ENCODE measurements at regions not wholly inside any gene's neighbourhood (a gene's known extent, or its start where the extent isn't known, plus 50 kb on each side); places are given as distances from the start of the nearest gene placed in this dataset.

- no peak for DNase-seq
- H3K27me3 ChIP-seq (replicated peaks in 1 of 7) = peaks cover 0 to 52% (median 0%) of the 10 kb centered on the region in 7 donors
- H3K9me3 ChIP-seq = no peaks in the 10 kb centered on the region
- WGBS, 5 donors = 41 to 62% (median 58%) methylated on average over 6 of the region's 6 CpGs
- no peak overlapping the region for H3K27ac ChIP-seq
- TF ChIP-seq POLR2A (IDR thresholded peaks at IDR 0.05) (no peak), CTCF (IDR thresholded peaks at IDR 0.05 in 8 of 11, conservative IDR thresholded peaks at IDR 0.05 in 3 of 11) (no peak), POLR2AphosphoS5 (IDR thresholded peaks at IDR 0.05) (no peak)
- H3K36me3 ChIP-seq = no peaks in the 10 kb centered on the region
- H3K4me1 ChIP-seq = peaks cover 0 to 12% (median 2%) of the 10 kb centered on the region in 6 donors
- H3K4me3 ChIP-seq = no peak overlapping the region
- intact Hi-C loops (cut with DNase I; ENCODE audit: low total_unique reads) = no loop called here
These were observed 60.8 kb upstream of the NUP50 start for GRCh38 chr22:45102896-45103420.

DNA sequence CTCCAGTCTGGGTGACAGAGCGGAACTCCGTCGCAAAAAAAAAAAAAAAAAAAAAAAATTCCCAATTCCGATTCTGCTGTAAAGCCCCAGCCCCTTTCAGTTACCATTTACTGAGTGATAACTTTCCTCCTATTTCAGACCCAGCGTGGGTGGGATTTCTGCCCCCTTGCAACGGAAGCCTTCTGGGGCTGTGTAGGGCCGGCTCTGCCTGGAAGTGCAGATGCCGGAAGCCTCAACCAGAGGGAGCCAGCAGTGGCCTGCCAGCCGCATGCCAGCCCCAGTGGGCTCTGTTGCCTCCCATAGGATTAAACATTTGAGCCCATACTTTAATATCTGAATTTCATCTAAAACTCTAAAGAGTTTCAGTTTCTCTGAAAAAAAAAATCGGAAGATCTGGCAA is 60.0 kb upstream of the NUP50 start:
- Histone ChIP-seq H3K9me3 (no peaks in the 10 kb centered on the region), H3K27me3 (replicated peaks in 1 of 7) (peaks cover 0 to 46% (median 0%) of the 10 kb centered on the region in 7 donors), H3K4me3 (no peak overlapping the region), H3K36me3 (no peaks in the 10 kb centered on the region), H3K27ac (no peak overlapping the region), H3K4me1 (peaks cover 0 to 12% (median 2%) of the 10 kb centered on the region in 6 donors)
- no peak for DNase-seq
- 75 to 87% (median 83%) methylated on average over 10 of the region's 10 CpGs for WGBS, 5 donors
- TF ChIP-seq POLR2AphosphoS5 (IDR thresholded peaks at IDR 0.05) (no peak), POLR2A (IDR thresholded peaks at IDR 0.05) (no peak), CTCF (IDR thresholded peaks at IDR 0.05 in 8 of 11, conservative IDR thresholded peaks at IDR 0.05 in 3 of 11) (no peak)
- intact Hi-C loops (cut with DNase I; ENCODE audit: low total_unique reads) = no loop called here

- no peak for TF ChIP-seq POLR2AphosphoS5 (IDR thresholded peaks at IDR 0.05)
- TF ChIP-seq POLR2A (IDR thresholded peaks at IDR 0.05) = no peak
- no peak for TF ChIP-seq CTCF (IDR thresholded peaks at IDR 0.05 in 8 of 11, conservative IDR thresholded peaks at IDR 0.05 in 3 of 11)
- intact Hi-C loops (cut with DNase I; ENCODE audit: low total_unique reads) = no loop called here
- H3K27ac ChIP-seq = no peak overlapping the region
- H3K36me3 ChIP-seq = no peaks in the 10 kb centered on the region
- H3K27me3 ChIP-seq (replicated peaks in 1 of 7) = peaks cover 0 to 41% (median 0%) of the 10 kb centered on the region in 7 donors
- no peaks in the 10 kb centered on the region for H3K9me3 ChIP-seq
- H3K4me3 ChIP-seq = no peak overlapping the region
- WGBS, 5 donors = 92 to 95% (median 93%) methylated on average over 10 of the region's 10 CpGs
- no peak for DNase-seq
- H3K4me1 ChIP-seq = peaks cover 0 to 12% (median 2%) of the 10 kb centered on the region in 6 donors
These were observed 59.4 kb upstream of the NUP50 start for GRCh38 chr22:45104313-45104712.

DNA sequence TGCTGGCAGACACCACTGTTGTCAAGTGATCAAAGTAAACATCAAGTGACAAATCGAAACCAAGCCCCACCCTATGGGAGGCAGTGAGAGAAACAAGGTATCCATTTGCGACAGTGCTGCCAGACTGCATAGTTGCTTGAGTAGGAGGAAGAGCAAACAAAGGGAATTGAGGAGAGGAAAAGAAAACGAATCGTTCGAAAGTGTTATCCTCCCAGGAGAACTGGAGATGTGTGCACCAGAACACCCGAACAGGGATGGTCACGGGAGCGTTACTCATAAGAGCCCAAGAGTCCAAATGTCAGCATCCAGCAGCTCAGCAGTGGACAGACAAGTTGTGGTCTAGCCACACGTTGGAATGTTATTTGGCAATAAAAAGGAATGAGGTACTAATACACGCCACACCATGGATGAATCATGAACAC is 58.4 kb upstream of the NUP50 start:
- TF ChIP-seq POLR2AphosphoS5 (IDR thresholded peaks at IDR 0.05) (no peak), POLR2A (IDR thresholded peaks at IDR 0.05) (no peak), CTCF (IDR thresholded peaks at IDR 0.05 in 8 of 11, conservative IDR thresholded peaks at IDR 0.05 in 3 of 11) (no peak)
- Histone ChIP-seq H3K9me3 (no peaks in the 10 kb centered on the region), H3K27me3 (replicated peaks in 1 of 7) (peaks cover 0 to 39% (median 0%) of the 10 kb centered on the region in 7 donors), H3K36me3 (no peaks in the 10 kb centered on the region), H3K4me1 (peaks cover 0 to 12% (median 2%) of the 10 kb centered on the region in 6 donors), H3K4me3 (no peak overlapping the region), H3K27ac (no peak overlapping the region)
- 65 to 83% (median 73%) methylated on average over 10 of the region's 10 CpGs for WGBS, 5 donors
- DNase-seq = no peak
- intact Hi-C loops (cut with DNase I; ENCODE audit: low total_unique reads) = no loop called here
